HepG2 (cell line): ENCODE measurements at regions not wholly inside any gene's neighbourhood (a gene's known extent, or its start where the extent isn't known, plus 50 kb on each side); places are given as distances from the start of the nearest gene placed in this dataset.

Experiments
- ATF1 ChIP-seq: IDR thresholded peaks from 2 replicates; pipeline ENCODE4 v1.6.1; 2016; ENCODE audit warnings: mild to moderate bottlenecking, control low read depth
- FOXK2 ChIP-seq: fragments of 450-650 bp; IDR thresholded peaks from 2 replicates; pipeline ENCODE4 v1.6.1; 2016
- RXRA ChIP-seq: sonication (generic); formaldehyde crosslinking; IDR thresholded peaks from 2 replicates; pipeline ENCODE4 v1.5.1; 2020; ENCODE audit warnings: missing genetic modification reagents
- ZBTB33 ChIP-seq: sonication (generic); formaldehyde crosslinking; IDR thresholded peaks from 2 replicates; pipeline ENCODE4 v1.4.0; 2020; ENCODE audit warnings: missing genetic modification reagents
- ZNF383 ChIP-seq: sonication (generic); formaldehyde crosslinking; IDR thresholded peaks from 2 replicates; pipeline ENCODE4 v1.4.0; 2020; ENCODE audit warnings: missing genetic modification reagents, mild to moderate bottlenecking, borderline replicate concordance
- TF ChIP-seq, protein P1 (sequence below): sonication (generic); formaldehyde crosslinking; IDR thresholded peaks from 2 replicates; pipeline ENCODE4 v1.5.1; 2020; ENCODE audit warnings: mild to moderate bottlenecking, missing genetic modification reagents, moderate library complexity
- TF ChIP-seq, protein P2 (sequence below): conservative IDR thresholded peaks from 2 replicates; pipeline ENCODE4 v1.6.1; 2018; ENCODE audit warnings: missing genetic modification reagents

DNA sequence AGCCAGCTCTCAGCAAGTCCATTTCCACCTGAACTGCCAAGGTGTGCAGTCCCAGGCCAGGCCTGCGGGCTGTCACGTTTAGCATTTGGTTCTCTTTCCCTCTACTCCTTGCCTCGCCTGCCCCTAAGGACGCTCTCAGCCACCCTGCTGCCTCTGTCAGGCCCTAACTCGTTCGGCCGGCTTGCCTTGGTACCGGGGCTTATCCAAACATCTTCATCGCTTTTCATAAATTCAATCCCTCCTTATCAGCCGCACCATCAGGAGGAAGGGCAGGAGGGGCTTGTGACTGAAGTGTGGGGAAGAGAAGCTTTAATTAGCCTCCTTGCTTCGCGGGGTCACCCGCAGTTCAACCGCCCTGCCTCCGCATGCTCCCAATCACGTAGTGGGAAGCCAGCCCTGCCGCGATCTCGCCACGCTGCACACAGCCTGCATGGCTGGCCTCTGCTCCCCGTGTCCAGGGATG is 231.1 kb downstream of the SOX9 start (continued):
- TF ChIP-seq ZBTB33 (CRISPR knock-in tag), result peak; percentile 58; the same call in 1 of the 2 replicates
- TF ChIP-seq, protein P1, sequence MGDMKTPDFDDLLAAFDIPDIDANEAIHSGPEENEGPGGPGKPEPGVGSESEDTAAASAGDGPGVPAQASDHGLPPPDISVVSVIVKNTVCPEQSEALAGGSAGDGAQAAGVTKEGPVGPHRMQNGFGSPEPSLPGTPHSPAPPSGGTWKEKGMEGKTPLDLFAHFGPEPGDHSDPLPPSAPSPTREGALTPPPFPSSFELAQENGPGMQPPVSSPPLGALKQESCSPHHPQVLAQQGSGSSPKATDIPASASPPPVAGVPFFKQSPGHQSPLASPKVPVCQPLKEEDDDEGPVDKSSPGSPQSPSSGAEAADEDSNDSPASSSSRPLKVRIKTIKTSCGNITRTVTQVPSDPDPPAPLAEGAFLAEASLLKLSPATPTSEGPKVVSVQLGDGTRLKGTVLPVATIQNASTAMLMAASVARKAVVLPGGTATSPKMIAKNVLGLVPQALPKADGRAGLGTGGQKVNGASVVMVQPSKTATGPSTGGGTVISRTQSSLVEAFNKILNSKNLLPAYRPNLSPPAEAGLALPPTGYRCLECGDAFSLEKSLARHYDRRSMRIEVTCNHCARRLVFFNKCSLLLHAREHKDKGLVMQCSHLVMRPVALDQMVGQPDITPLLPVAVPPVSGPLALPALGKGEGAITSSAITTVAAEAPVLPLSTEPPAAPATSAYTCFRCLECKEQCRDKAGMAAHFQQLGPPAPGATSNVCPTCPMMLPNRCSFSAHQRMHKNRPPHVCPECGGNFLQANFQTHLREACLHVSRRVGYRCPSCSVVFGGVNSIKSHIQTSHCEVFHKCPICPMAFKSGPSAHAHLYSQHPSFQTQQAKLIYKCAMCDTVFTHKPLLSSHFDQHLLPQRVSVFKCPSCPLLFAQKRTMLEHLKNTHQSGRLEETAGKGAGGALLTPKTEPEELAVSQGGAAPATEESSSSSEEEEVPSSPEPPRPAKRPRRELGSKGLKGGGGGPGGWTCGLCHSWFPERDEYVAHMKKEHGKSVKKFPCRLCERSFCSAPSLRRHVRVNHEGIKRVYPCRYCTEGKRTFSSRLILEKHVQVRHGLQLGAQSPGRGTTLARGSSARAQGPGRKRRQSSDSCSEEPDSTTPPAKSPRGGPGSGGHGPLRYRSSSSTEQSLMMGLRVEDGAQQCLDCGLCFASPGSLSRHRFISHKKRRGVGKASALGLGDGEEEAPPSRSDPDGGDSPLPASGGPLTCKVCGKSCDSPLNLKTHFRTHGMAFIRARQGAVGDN (CRISPR knock-in tag), result peak; percentile 30; the same call in 1 of the 2 replicates
- TF ChIP-seq ZNF383 (CRISPR knock-in tag), result no peak
- TF ChIP-seq ATF1, result no peak
- no peak for TF ChIP-seq FOXK2
- TF ChIP-seq RXRA, result no peak
- TF ChIP-seq, protein P2, sequence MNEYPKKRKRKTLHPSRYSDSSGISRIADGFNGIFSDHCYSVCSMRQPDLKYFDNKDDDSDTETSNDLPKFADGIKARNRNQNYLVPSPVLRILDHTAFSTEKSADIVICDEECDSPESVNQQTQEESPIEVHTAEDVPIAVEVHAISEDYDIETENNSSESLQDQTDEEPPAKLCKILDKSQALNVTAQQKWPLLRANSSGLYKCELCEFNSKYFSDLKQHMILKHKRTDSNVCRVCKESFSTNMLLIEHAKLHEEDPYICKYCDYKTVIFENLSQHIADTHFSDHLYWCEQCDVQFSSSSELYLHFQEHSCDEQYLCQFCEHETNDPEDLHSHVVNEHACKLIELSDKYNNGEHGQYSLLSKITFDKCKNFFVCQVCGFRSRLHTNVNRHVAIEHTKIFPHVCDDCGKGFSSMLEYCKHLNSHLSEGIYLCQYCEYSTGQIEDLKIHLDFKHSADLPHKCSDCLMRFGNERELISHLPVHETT (CRISPR knock-in tag), result no peak
